ENCODE measurements at regions not wholly inside any gene's neighbourhood (a gene's known extent, or its start where the extent isn't known, plus 50 kb on each side); places are given as distances from the start of the nearest gene placed in this dataset.

- Histone ChIP-seq H3K4me2 (no peak overlapping the region), H3F3A (replicated peaks; ENCODE audit: insufficient read depth) (no peaks in the 10 kb centered on the region), H3K9me3 (no peaks in the 10 kb centered on the region), H3K36me3 (replicated peaks in 1 of 2; ENCODE audit: control insufficient read depth in 1 of 2, insufficient read depth in 2 of 2, low read length in 1 of 2) (no peaks in the 10 kb centered on the region), H3K4me3 (ENCODE audit: low read depth in 2 of 2, low read length in 1 of 2) (no peak overlapping the region), H3K4me1 (ENCODE audit: control insufficient read depth in 1 of 2, insufficient read depth in 2 of 2, low read depth in 1 of 2, low read length in 1 of 2) (peaks cover 0 to 8% of the 10 kb centered on the region in 2 experiments; a peak in 1 of 4 replicates), H2AFZ (ENCODE audit: low read depth) (no peak overlapping the region), H3K9ac (no peak overlapping the region), H4K20me1 (ENCODE audit: insufficient read depth) (no peaks in the 10 kb centered on the region), H3K27ac (ENCODE audit: low read depth in 2 of 2, low read length in 1 of 2) (no peak overlapping the region), H3K27me3 (ENCODE audit: insufficient read depth) (no peaks in the 10 kb centered on the region), H3K9me2 (no peaks in the 10 kb centered on the region), H3K79me2 (ENCODE audit: insufficient read depth) (no peaks in the 10 kb centered on the region)
- ChIA-PET POLR2A (no interaction called here), CTCF (interaction anchor here (0.7 to 1.2 kb wide), 4 partner anchors 14 to 409 kb away, joined by 3 to 4 read pairs (median 4); no protein-coding TSS in a partner anchor)
- no peak for TF ChIP-seq RFX5 (IDR thresholded peaks at IDR 0.05; ENCODE audit: low read length)
- TF ChIP-seq USF1 (IDR thresholded peaks at IDR 0.05; ENCODE audit: borderline replicate concordance, low read depth): no peak
- no peak for TF ChIP-seq JUND (IDR thresholded peaks at IDR 0.05)
- no peak for TF ChIP-seq SMC3 (IDR thresholded peaks at IDR 0.05; ENCODE audit: low read depth, low read length)
- no peak for TF ChIP-seq TCF12 (IDR thresholded peaks at IDR 0.05)
- TF ChIP-seq FOXM1 (IDR thresholded peaks at IDR 0.05; ENCODE audit: low read depth): no peak
- no peak for TF ChIP-seq EP300 (IDR thresholded peaks at IDR 0.05; ENCODE audit: borderline replicate concordance in 1 of 2, low read depth in 1 of 2, low read length in 1 of 2)
- no peak for TF ChIP-seq IRF3 (IDR thresholded peaks at IDR 0.05; ENCODE audit: low read depth, low read length)
- TF ChIP-seq MAX (IDR thresholded peaks at IDR 0.05; ENCODE audit: low read depth): no peak
- TF ChIP-seq FOSL2 (IDR thresholded peaks at IDR 0.05; ENCODE audit: borderline replicate concordance, low read depth): no peak
- TF ChIP-seq CHD2 (IDR thresholded peaks at IDR 0.05; ENCODE audit: low read length, partially characterized antibody): no peak
- TF ChIP-seq ZBTB33 (IDR thresholded peaks at IDR 0.05; ENCODE audit: borderline replicate concordance, low read depth): no peak
- TF ChIP-seq TAF1 (IDR thresholded peaks at IDR 0.05; ENCODE audit: borderline replicate concordance, low read depth, low read length): no peak
- no peak for TF ChIP-seq GABPA (IDR thresholded peaks at IDR 0.05; ENCODE audit: low read depth)
- no peak for TF ChIP-seq CTCF (IDR thresholded peaks at IDR 0.05)
- no peak for TF ChIP-seq FOXJ3 (CRISPR knock-in tag; IDR thresholded peaks at IDR 0.05)
- TF ChIP-seq YY1 (IDR thresholded peaks at IDR 0.05; ENCODE audit: low read depth): no peak
- TF ChIP-seq RXRA (IDR thresholded peaks at IDR 0.05; ENCODE audit: borderline replicate concordance, low read depth): no peak
- TF ChIP-seq NRF1 (IDR thresholded peaks at IDR 0.05; ENCODE audit: low read depth, low read length): no peak
- TF ChIP-seq ELF1 (IDR thresholded peaks at IDR 0.05): no peak
- DNase-seq: peak; percentile 45
- WGBS (ENCODE audit: low lambda C conversion rate): 16% methylated on average over 5 of the region's 7 CpGs
Measured at GRCh38 chr6:14619419-14619781, 501.8 kb downstream of the CD83 start.

All from SK-N-SH (cell line).